ENCODE measurements at regions not wholly inside any gene's neighbourhood (a gene's known extent, or its start where the extent isn't known, plus 50 kb on each side); places are given as distances from the start of the nearest gene placed in this dataset.

GRCh38 chr6:90435207-90435899 lies 138.7 kb upstream of the BACH2 start:
- TF ChIP-seq CTCF (IDR thresholded peaks at IDR 0.05) (no peak), POLR2A (IDR thresholded peaks at IDR 0.05) (no peak)
- 31 to 37% methylated on average over 3 of the region's 3 CpGs for WGBS, 2 donors
- H3K4me3 ChIP-seq, result no peak overlapping the region
- H3K9me3 ChIP-seq, result peaks cover 0 to 4% (median 0%) of the 10 kb centered on the region in 3 donors
- intact Hi-C loops (cut with DNase I), result no loop called here
- no peaks in the 10 kb centered on the region for H3K27me3 ChIP-seq
- H3K4me1 ChIP-seq, result no peaks in the 10 kb centered on the region
- no peak overlapping the region for H3K27ac ChIP-seq
- DNase-seq, result no peak
- H3K36me3 ChIP-seq, result no peaks in the 10 kb centered on the region

GRCh38 chr6:90434094-90434493 lies 137.5 kb upstream of the BACH2 start:
- 100% methylated on average over 1 of the region's 1 CpG for WGBS, 2 donors
- H3K36me3 ChIP-seq, result no peaks in the 10 kb centered on the region
- intact Hi-C loops (cut with DNase I), result no loop called here

GRCh38 chr6:90432937-90433336 lies 136.3 kb upstream of the BACH2 start:
- no peak for TF ChIP-seq POLR2A (IDR thresholded peaks at IDR 0.05)
- TF ChIP-seq CTCF (IDR thresholded peaks at IDR 0.05), result no peak
- no peak for DNase-seq
- Histone ChIP-seq H3K27me3 (no peaks in the 10 kb centered on the region), H3K9me3 (peaks cover 0 to 13% (median 2%) of the 10 kb centered on the region in 3 donors), H3K27ac (no peak overlapping the region), H3K4me3 (no peak overlapping the region), H3K4me1 (no peaks in the 10 kb centered on the region), H3K36me3 (no peaks in the 10 kb centered on the region)
- intact Hi-C loops (cut with DNase I), result no loop called here

More at GRCh38 chr6:90434094-90434493, 137.5 kb upstream of the BACH2 start:
- Histone ChIP-seq H3K27me3 (no peaks in the 10 kb centered on the region), H3K4me1 (no peaks in the 10 kb centered on the region), H3K27ac (no peak overlapping the region), H3K9me3 (peaks cover 0 to 13% (median 2%) of the 10 kb centered on the region in 3 donors), H3K4me3 (no peak overlapping the region)
- TF ChIP-seq CTCF (IDR thresholded peaks at IDR 0.05) (no peak), POLR2A (IDR thresholded peaks at IDR 0.05) (no peak)
- DNase-seq, result no peak

GRCh38 chr6:90432041-90432775 lies 135.6 kb upstream of the BACH2 start:
- H3K9me3 ChIP-seq, result peaks cover 0 to 13% (median 2%) of the 10 kb centered on the region in 3 donors
- intact Hi-C loops (cut with DNase I), result no loop called here
- WGBS, 2 donors, result 89 to 93% methylated on average over 3 of the region's 3 CpGs
- H3K27ac ChIP-seq, result no peak overlapping the region
- no peaks in the 10 kb centered on the region for H3K36me3 ChIP-seq
- TF ChIP-seq POLR2A (IDR thresholded peaks at IDR 0.05), result no peak
- TF ChIP-seq CTCF (IDR thresholded peaks at IDR 0.05), result no peak
- DNase-seq, result no peak
- no peak overlapping the region for H3K4me3 ChIP-seq
- no peaks in the 10 kb centered on the region for H3K4me1 ChIP-seq
- H3K27me3 ChIP-seq, result no peaks in the 10 kb centered on the region

- H3K36me3 ChIP-seq, result no peaks in the 10 kb centered on the region
- no peaks in the 10 kb centered on the region for H3K4me1 ChIP-seq
- intact Hi-C loops (cut with DNase I), result no loop called here
- no peaks in the 10 kb centered on the region for H3K27me3 ChIP-seq
- TF ChIP-seq CTCF (IDR thresholded peaks at IDR 0.05), result no peak
- TF ChIP-seq POLR2A (IDR thresholded peaks at IDR 0.05), result no peak
- H3K9me3 ChIP-seq, result peaks cover 0 to 13% (median 2%) of the 10 kb centered on the region in 3 donors
- H3K27ac ChIP-seq, result no peak overlapping the region
- DNase-seq, result no peak
- H3K4me3 ChIP-seq, result no peak overlapping the region
Observed at GRCh38 chr6:90431576-90431975, 134.9 kb upstream of the BACH2 start.
